Thyroid gland (tissue), 4 donors: ENCODE measurements at regions not wholly inside any gene's neighbourhood (a gene's known extent, or its start where the extent isn't known, plus 50 kb on each side); places are given as distances from the start of the nearest gene placed in this dataset.

ENCODE experiments used
- POLR2A ChIP-seq, 2 donors: fragments of 450-650 bp; IDR thresholded peaks; one replicate each; pipeline ENCODE4 v1.6.1; 2017; ENCODE audit warnings: antibody characterized with exemption in 2 of 2, mild to moderate bottlenecking in 2 of 2, moderate library complexity in 1 of 2
- TF ChIP-seq, protein P1 (sequence below), 6 experiments: fragments of 200-600 bp in 3 of 6; fragments of 450-650 bp in 3 of 6; sonication (generic) in 3 of 6; IDR thresholded peaks; one replicate each; pipeline ENCODE4 v1.5.1; 2016 to 2019; ENCODE audit warnings: antibody characterized with exemption in 6 of 6, mild to moderate bottlenecking in 2 of 6, inconsistent platforms in 1 of 6, moderate library complexity in 1 of 6

DNA sequence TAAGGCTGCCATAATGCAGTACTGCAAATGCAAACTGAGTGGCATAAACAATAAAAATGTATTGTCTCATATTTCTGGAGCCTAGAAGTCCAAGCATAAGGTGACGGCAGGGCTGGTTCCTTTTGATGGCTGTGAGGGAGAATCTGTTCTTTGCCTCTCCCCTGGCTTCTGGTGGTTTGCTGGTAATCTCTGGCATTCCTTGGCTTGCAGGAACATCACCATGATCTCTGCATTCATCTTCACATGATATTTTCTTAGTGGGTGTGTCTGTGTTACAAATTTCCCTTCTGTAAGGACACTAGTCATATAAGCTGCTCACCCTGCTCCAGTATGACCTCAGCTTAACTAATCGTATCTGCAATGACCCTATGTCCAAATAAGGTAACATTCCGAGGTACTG is 1104.2 kb upstream of the CITED2 start:
- TF ChIP-seq, protein P1, sequence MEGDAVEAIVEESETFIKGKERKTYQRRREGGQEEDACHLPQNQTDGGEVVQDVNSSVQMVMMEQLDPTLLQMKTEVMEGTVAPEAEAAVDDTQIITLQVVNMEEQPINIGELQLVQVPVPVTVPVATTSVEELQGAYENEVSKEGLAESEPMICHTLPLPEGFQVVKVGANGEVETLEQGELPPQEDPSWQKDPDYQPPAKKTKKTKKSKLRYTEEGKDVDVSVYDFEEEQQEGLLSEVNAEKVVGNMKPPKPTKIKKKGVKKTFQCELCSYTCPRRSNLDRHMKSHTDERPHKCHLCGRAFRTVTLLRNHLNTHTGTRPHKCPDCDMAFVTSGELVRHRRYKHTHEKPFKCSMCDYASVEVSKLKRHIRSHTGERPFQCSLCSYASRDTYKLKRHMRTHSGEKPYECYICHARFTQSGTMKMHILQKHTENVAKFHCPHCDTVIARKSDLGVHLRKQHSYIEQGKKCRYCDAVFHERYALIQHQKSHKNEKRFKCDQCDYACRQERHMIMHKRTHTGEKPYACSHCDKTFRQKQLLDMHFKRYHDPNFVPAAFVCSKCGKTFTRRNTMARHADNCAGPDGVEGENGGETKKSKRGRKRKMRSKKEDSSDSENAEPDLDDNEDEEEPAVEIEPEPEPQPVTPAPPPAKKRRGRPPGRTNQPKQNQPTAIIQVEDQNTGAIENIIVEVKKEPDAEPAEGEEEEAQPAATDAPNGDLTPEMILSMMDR (IDR thresholded peaks at IDR 0.05), result no peak
- no peak for TF ChIP-seq POLR2A (IDR thresholded peaks at IDR 0.05)
